Liver (tissue), 8 donors: ENCODE measurements at regions not wholly inside any gene's neighbourhood (a gene's known extent, or its start where the extent isn't known, plus 50 kb on each side); places are given as distances from the start of the nearest gene placed in this dataset.

ENCODE experiments used
- DNase-seq: peaks from one replicate; pipeline ENCODE4 v3.0.0-alpha.2; 2017; ENCODE audit warnings: low spot score
- H3K27ac ChIP-seq, 2 donors: one replicate each; pipeline ENCODE4 v1.7.0; 2013; ENCODE audit warnings: inconsistent platforms in 2 of 2, low read length in 2 of 2, control low read depth in 1 of 2, low read depth in 1 of 2, mild to moderate bottlenecking in 1 of 2
- H3K27me3 ChIP-seq, 4 donors: one replicate each; pipeline versions ENCODE4 v1.6.1 to v1.7.0; 2013; ENCODE audit warnings: low read length in 3 of 4, inconsistent platforms in 1 of 4, mild to moderate bottlenecking in 1 of 4, moderate library complexity in 1 of 4; ENCODE audit not compliant: control insufficient read depth in 4 of 4, insufficient read depth in 4 of 4
- H3K36me3 ChIP-seq, 4 donors: one replicate each; pipeline versions ENCODE4 v1.6.1 to v1.7.0; 2013; ENCODE audit warnings: low read length in 3 of 4, mild to moderate bottlenecking in 3 of 4, low read depth in 1 of 4, moderate library complexity in 1 of 4; ENCODE audit not compliant: control insufficient read depth in 4 of 4, insufficient read depth in 3 of 4
- H3K4me1 ChIP-seq, 4 donors: one replicate each; pipeline versions ENCODE4 v1.6.1 to v1.7.0; 2013; ENCODE audit warnings: low read length in 3 of 4, mild to moderate bottlenecking in 3 of 4, moderate library complexity in 1 of 4; ENCODE audit not compliant: control insufficient read depth in 4 of 4, insufficient read depth in 4 of 4
- H3K4me3 ChIP-seq, 3 donors: one replicate each; pipeline versions ENCODE4 v1.6.1 to v1.7.0; 2013; ENCODE audit warnings: low read length in 3 of 3, control low read depth in 1 of 3, low read depth in 1 of 3, mild to moderate bottlenecking in 1 of 3
- H3K9ac ChIP-seq, 2 donors: one replicate each; pipeline ENCODE4 v1.7.0; 2013; ENCODE audit warnings: low read length in 2 of 2, mild to moderate bottlenecking in 2 of 2, moderate library complexity in 2 of 2, control low read depth in 1 of 2, low read depth in 1 of 2
- H3K9me3 ChIP-seq, 4 donors: one replicate each; pipeline versions ENCODE4 v1.6.1 to v1.7.0; 2013; ENCODE audit warnings: low read length in 3 of 4; ENCODE audit not compliant: control insufficient read depth in 4 of 4
- CTCF ChIP-seq: fragments of 150-350 bp; IDR thresholded peaks from 2 replicates; pipeline ENCODE4 v1.5.1; 2017; ENCODE audit warnings: improper control_type of control experiment, low read depth, low read length; ENCODE audit not compliant: missing input control
- EGR1 ChIP-seq, 2 donors: IDR thresholded peaks; 2 replicates each; pipeline ENCODE4 v1.6.1; 2016 to 2018; ENCODE audit warnings: antibody characterized with exemption in 2 of 2, low read depth in 2 of 2
- FOXA1 ChIP-seq: IDR thresholded peaks from 2 replicates; pipeline ENCODE4 v1.6.1; 2016; ENCODE audit warnings: antibody characterized with exemption
- FOXA2 ChIP-seq: IDR thresholded peaks from 2 replicates; pipeline ENCODE4 v1.6.1; 2016; ENCODE audit warnings: antibody characterized with exemption
- GABPA ChIP-seq, 2 donors: IDR thresholded peaks in 1 of 2; conservative IDR thresholded peaks in 1 of 2; 2 replicates each; pipeline ENCODE4 v1.6.1; 2016; ENCODE audit warnings: antibody characterized with exemption in 2 of 2, mild to moderate bottlenecking in 1 of 2, moderate library complexity in 1 of 2
- HNF4A ChIP-seq, 2 donors: conservative IDR thresholded peaks; 2 replicates each; pipeline ENCODE4 v1.6.1; 2016; ENCODE audit warnings: antibody characterized with exemption in 2 of 2, mild to moderate bottlenecking in 2 of 2
- HNF4G ChIP-seq: IDR thresholded peaks from 2 replicates; pipeline ENCODE4 v1.6.1; 2016; ENCODE audit warnings: antibody characterized with exemption
- JUND ChIP-seq, 2 donors: IDR thresholded peaks; 2 replicates each; pipeline ENCODE4 v1.6.1; 2016; ENCODE audit warnings: antibody characterized with exemption in 2 of 2
- NR2F2 ChIP-seq: IDR thresholded peaks from 2 replicates; pipeline ENCODE4 v1.6.1; 2016; ENCODE audit warnings: antibody characterized with exemption
- RAD21 ChIP-seq, 2 donors: IDR thresholded peaks; 2 replicates each; pipeline ENCODE4 v1.6.1; 2016; ENCODE audit warnings: antibody characterized with exemption in 2 of 2, mild to moderate bottlenecking in 2 of 2
- RXRA ChIP-seq, 2 donors: IDR thresholded peaks; 2 replicates each; pipeline ENCODE4 v1.6.1; 2017 to 2018; ENCODE audit warnings: antibody characterized with exemption in 2 of 2, mild to moderate bottlenecking in 1 of 2
- SP1 ChIP-seq: IDR thresholded peaks from 2 replicates; pipeline ENCODE4 v1.6.1; 2018; ENCODE audit warnings: antibody characterized with exemption, mild to moderate bottlenecking
- TAF1 ChIP-seq: conservative IDR thresholded peaks from 2 replicates; pipeline ENCODE4 v1.6.1; 2016; ENCODE audit warnings: antibody characterized with exemption, mild to moderate bottlenecking
- YY1 ChIP-seq: IDR thresholded peaks from 2 replicates; pipeline ENCODE4 v1.6.1; 2016; ENCODE audit warnings: antibody characterized with exemption, mild to moderate bottlenecking
- ZBTB33 ChIP-seq: IDR thresholded peaks from 2 replicates; pipeline ENCODE4 v1.6.1; 2016; ENCODE audit warnings: antibody characterized with exemption
- WGBS: extraction: QIAGEN DNeasy Blood & Tissue Kit; methylation state at CpG from one replicate; pipeline ENCODE4 v1.1.7; 2013; 5-methylcytosine and 5-hydroxymethylcytosine counted together
- TF ChIP-seq, protein P1 (sequence below): IDR thresholded peaks from 2 replicates; pipeline ENCODE4 v1.6.1; 2016; ENCODE audit warnings: antibody characterized with exemption
- TF ChIP-seq, protein P2 (sequence below): IDR thresholded peaks from 2 replicates; pipeline ENCODE4 v1.6.1; 2016; ENCODE audit warnings: antibody characterized with exemption
- TF ChIP-seq, protein P3 (sequence below): IDR thresholded peaks from 2 replicates; pipeline ENCODE4 v1.6.1; 2016; ENCODE audit warnings: antibody characterized with exemption, mild to moderate bottlenecking
- donor health status: healthy.
- donor health status: healthy.
- donor health status: healthy.
- donor health status: healthy.
- donor health status: healthy.

- H3K36me3 ChIP-seq: no peaks in the 10 kb centered on the region
- H3K27me3 ChIP-seq: no peaks in the 10 kb centered on the region
- no peak overlapping the region for H3K4me3 ChIP-seq
- 94% methylated on average over 1 of the region's 1 CpG for WGBS
- DNase-seq: no peak
- TF ChIP-seq, protein P1, sequence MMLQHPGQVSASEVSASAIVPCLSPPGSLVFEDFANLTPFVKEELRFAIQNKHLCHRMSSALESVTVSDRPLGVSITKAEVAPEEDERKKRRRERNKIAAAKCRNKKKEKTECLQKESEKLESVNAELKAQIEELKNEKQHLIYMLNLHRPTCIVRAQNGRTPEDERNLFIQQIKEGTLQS: no peak
- TF ChIP-seq FOXA1: no peak
- TF ChIP-seq HNF4G: no peak
- no peak for TF ChIP-seq ZBTB33
- TF ChIP-seq JUND (IDR thresholded peaks at IDR 0.05): no peak
- TF ChIP-seq CTCF: no peak
- TF ChIP-seq SP1: no peak
- TF ChIP-seq TAF1: no peak
- TF ChIP-seq RXRA (IDR thresholded peaks at IDR 0.05): no peak
- TF ChIP-seq YY1: no peak
- TF ChIP-seq, protein P2, sequence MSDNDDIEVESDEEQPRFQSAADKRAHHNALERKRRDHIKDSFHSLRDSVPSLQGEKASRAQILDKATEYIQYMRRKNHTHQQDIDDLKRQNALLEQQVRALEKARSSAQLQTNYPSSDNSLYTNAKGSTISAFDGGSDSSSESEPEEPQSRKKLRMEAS: no peak
- no peak for TF ChIP-seq HNF4A (conservative IDR thresholded peaks at IDR 0.05)
- no peak for TF ChIP-seq GABPA (IDR thresholded peaks at IDR 0.05 in 1 of 2, conservative IDR thresholded peaks at IDR 0.05 in 1 of 2)
- no peak for TF ChIP-seq FOXA2
- TF ChIP-seq NR2F2: no peak
- TF ChIP-seq, protein P3, sequence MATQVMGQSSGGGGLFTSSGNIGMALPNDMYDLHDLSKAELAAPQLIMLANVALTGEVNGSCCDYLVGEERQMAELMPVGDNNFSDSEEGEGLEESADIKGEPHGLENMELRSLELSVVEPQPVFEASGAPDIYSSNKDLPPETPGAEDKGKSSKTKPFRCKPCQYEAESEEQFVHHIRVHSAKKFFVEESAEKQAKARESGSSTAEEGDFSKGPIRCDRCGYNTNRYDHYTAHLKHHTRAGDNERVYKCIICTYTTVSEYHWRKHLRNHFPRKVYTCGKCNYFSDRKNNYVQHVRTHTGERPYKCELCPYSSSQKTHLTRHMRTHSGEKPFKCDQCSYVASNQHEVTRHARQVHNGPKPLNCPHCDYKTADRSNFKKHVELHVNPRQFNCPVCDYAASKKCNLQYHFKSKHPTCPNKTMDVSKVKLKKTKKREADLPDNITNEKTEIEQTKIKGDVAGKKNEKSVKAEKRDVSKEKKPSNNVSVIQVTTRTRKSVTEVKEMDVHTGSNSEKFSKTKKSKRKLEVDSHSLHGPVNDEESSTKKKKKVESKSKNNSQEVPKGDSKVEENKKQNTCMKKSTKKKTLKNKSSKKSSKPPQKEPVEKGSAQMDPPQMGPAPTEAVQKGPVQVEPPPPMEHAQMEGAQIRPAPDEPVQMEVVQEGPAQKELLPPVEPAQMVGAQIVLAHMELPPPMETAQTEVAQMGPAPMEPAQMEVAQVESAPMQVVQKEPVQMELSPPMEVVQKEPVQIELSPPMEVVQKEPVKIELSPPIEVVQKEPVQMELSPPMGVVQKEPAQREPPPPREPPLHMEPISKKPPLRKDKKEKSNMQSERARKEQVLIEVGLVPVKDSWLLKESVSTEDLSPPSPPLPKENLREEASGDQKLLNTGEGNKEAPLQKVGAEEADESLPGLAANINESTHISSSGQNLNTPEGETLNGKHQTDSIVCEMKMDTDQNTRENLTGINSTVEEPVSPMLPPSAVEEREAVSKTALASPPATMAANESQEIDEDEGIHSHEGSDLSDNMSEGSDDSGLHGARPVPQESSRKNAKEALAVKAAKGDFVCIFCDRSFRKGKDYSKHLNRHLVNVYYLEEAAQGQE: no peak
- no peak for TF ChIP-seq RAD21 (IDR thresholded peaks at IDR 0.05)
- no peaks in the 10 kb centered on the region for H3K9me3 ChIP-seq
- H3K27ac ChIP-seq: no peak overlapping the region
- H3K4me1 ChIP-seq: no peaks in the 10 kb centered on the region
- H3K9ac ChIP-seq: no peak overlapping the region
Measured at GRCh38 chr6:15121443-15121842, 124.4 kb upstream of the JARID2 start.

DNA sequence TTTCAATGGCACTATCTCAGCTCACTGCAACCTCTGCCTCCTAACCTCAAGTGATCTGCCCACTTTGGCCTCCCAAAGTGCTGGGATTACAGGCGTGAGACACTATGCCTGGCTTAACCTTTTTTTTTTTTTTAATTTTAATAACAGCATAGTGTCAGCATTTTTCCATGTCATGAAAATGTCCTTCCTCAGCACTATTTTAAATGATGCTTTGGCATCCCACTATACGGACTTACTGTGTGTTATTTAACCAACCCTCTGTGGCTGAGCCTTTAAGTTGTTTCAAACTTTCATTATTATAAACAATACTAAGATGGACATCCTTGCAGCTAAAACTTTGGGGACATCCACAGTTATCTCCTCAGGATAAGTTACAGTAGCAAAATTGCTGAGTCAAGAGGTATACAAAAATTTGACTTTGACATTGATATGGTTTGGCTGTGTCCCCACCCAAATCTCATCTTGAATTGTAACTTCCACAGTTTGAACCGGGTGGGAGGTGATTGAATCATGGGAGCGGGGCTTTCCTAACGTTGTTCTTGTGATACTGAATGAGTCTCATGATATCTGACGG lies 123.8 kb upstream of the JARID2 start:
- 90% methylated on average over 6 of the region's 6 CpGs for WGBS
- no peaks in the 10 kb centered on the region for H3K36me3 ChIP-seq
- H3K4me3 ChIP-seq: no peak overlapping the region
- H3K9ac ChIP-seq: no peak overlapping the region
- TF ChIP-seq FOXA1 (no peak), SP1 (no peak), TAF1 (no peak), HNF4G (no peak), FOXA2 (no peak), HNF4A (conservative IDR thresholded peaks at IDR 0.05) (no peak), RXRA (IDR thresholded peaks at IDR 0.05) (no peak), EGR1 (IDR thresholded peaks at IDR 0.05; ENCODE audit: low read depth in 2 of 2) (no peak), ZBTB33 (no peak)
- TF ChIP-seq, protein P1: no peak
- DNase-seq: no peak
- no peaks in the 10 kb centered on the region for H3K27me3 ChIP-seq
- no peaks in the 10 kb centered on the region for H3K9me3 ChIP-seq
- no peaks in the 10 kb centered on the region for H3K4me1 ChIP-seq
- H3K27ac ChIP-seq: no peak overlapping the region
